ENCODE measurements at regions not wholly inside any gene's neighbourhood (a gene's known extent, or its start where the extent isn't known, plus 50 kb on each side); places are given as distances from the start of the nearest gene placed in this dataset.

- TF ChIP-seq CTCF (IDR thresholded peaks at IDR 0.05) (no peak), POLR2AphosphoS5 (IDR thresholded peaks at IDR 0.05) (no peak)
Observed at GRCh38 chr6:80921861-80922460, 815.5 kb downstream of the BCKDHB start.
